GM19043 (cell line): ENCODE measurements at regions not wholly inside any gene's neighbourhood (a gene's known extent, or its start where the extent isn't known, plus 50 kb on each side); places are given as distances from the start of the nearest gene placed in this dataset.
"Not testable (repeated sequence)": the region's sequence is repeated elsewhere in the genome, so short reads cannot be mapped to it uniquely, and the experiment has no call there.

ENCODE experiments used
- ATAC-seq: cut with Tn5 transposase; IDR thresholded peaks from one replicate; pipeline ENCODE4 v1.9.1; 2021; ENCODE audit warnings: low read depth; ENCODE audit not compliant: unreplicated experiment

DNA sequence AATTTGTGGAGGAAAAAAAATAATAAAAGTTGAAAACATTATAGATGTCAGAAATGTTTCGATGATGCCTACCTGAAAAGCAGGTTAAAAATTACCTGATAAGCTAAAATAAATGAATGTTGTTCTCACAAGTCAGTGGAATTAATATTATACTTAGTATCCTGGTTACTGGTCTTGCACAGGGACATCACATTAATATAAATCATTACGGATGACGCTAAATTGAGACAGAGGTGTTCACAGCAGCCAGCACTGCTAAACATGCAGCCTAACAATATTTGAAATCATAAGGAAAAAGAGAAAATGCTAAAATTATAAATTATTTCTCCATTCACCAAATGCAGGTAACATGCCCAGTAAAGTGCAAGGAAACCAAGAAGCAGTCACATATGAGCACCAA lies 1130.0 kb downstream of the STPG2 start:
- ATAC-seq = no peak

DNA sequence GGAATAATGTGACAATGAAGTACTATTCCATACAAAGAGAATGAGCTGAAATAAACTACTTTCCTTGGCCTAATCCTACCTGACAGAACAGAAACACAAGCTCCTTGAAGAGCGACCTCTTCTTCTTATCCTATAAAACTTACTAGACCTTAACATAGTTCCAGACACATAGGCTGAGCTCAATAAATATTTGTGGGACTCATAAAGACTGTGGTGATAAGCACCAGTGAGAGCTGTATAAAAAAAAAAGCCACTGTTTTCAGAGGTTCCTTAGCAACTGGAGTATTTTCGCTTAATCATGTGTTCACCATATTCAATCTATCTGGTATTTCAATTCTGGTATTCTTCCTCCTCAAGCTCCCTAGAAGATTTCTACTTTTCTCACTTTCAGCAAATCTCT lies 1129.6 kb downstream of the STPG2 start:
- ATAC-seq = no peak

DNA sequence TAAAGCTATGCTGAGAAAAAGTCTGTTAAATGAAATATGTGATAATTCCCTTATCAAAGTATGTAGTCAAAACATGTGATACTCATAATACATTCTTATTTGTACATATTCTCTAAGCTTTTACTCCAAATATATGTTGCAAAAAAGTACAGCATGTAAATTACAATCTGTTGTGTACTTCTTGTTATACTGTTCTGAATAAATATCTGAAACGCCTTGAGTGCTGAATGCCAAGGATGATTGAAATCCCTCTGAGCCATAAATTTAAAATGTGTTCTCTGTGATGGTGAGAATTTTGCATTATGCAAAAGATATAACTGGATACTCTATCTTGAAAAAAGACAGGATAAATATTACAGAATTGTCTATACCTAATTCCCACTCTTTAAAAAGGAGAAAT lies 1128.0 kb downstream of the STPG2 start:
- no peak for ATAC-seq

DNA sequence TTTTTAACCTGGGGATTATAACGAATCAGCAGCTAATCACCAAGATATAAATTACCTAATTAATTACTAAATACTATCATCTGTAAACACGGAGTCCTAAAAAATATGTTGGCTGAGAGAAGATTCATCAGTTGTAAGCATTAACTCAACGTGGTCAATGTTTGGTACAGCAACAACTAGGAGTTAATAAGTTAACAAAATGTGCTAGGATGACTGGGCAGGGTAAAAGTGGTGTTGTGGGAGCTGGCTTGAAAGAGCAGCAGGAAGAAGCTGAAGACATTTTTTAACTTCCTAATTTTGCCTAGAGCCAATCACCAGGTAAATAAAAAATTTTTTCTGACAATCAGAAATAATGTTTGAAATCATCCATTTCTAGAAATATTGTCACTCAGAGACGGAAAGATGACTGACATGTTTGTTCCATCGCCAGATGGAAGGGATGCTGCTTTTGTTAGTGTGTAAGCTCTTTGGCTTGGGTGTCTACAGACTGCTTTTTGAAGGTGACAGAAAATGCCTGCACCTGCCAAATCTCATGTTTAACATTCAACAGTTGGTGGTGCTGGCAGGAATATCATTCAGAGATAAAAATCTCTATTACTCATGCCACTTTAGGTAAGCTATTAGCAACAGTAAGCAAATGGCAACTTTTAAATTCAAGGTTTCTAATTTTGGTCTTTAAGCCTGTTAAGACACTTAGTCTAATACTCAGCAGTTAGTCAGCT lies 1126.9 kb downstream of the STPG2 start:
- ATAC-seq = no peak

GRCh38 chr4:97027728-97028410 lies 1115.4 kb downstream of the STPG2 start:
- no peak for ATAC-seq

DNA sequence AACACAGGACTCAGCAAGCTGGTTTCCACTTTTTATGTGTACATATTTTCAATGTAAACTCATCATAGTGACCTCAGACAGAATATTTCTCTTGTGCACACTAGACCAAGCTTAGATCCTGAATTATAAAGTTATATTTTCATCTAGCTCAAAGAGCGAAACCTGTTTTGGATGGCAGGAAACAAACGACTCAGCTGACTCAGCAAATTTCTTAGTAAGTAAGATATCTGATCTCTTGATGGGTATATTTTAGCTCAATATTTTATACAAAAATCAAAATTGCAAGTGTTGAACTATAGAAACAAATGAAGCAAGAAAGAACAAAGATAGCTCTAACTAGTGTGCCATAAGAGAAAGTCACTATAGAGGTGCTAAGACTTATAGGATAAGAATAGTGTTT lies 1114.5 kb downstream of the STPG2 start:
- ATAC-seq = no peak

DNA sequence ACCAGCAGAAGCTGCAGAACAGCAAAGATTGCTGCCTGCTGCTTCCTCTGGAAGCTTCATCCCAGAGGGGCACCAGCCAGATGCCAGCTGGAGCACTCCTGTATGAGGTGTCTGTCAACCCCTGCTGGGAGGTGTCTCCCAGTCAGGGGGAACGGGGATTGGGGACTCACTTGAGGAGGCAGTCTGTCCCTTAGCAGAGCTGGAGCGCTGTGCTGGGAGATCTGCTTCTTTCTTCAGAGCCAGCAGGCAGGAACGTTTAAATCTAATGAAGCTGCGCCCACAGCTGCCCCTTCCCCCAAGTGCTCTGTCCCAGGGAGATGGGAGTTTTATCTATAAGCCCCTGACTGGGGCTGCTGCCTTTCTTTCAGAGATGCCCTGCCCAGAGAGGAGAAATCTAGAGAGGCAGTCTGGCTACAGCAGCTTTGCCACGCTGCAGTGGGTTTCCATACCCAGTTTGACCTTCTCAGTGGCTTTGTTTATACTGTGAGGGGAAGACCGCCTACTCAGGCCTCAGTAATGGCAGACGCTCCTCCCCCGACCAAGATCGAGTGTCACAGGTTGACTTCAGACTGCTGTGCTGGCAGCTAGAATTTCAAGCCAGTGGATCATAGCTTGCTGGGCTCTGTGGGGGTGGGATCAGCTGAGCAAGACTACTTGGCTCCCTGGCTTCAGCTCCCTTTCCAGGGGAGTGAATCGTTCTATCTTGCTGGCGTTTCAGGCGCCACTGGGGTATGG lies 1105.7 kb downstream of the STPG2 start:
- ATAC-seq = not testable (repeated sequence)

DNA sequence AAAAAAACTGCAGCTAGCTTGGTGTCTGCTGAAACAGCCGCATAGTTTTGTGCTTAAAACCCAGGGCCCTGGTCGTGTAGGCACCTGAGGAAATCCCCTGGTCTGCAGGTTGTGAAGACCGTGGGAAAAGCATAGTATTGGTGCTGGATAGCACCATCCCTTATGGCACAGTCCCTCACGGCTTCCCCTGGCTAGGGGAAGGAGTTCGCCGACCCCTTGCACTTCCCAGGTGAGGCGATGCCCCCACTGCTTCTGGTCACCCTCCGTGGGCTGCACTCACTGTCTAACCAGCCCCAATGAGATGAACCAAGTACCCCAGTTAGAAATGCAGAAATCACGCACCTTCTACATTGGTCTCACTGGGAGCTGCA lies 1105.1 kb downstream of the STPG2 start:
- ATAC-seq = no peak

- no peak for ATAC-seq
Observed at GRCh38 chr4:97072666-97073065, 1070.6 kb downstream of the STPG2 start.

GRCh38 chr4:97073194-97073593 lies 1070.1 kb downstream of the STPG2 start:
- no peak for ATAC-seq

DNA sequence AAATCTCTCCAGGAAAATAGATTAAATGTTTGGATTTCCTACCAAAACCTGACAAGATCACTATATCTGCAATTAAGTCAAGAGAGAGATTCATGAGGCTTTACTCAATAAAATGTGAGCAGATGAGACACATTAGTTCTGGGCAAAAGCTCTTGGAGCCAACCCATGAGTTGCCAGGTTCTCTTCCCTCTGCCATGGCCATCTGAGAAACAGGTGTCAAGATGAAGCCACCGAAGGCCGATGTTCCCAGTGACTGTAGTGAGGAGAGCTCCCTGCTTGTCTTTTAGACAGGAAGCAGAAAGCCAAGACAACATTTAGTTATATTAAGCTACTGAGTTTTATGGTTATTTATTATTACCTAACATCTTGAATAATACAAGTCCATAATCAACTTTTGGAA lies 1068.7 kb downstream of the STPG2 start:
- ATAC-seq = no peak

- ATAC-seq = no peak
Observed at GRCh38 chr4:97081951-97082350, 1061.3 kb downstream of the STPG2 start.

- not testable (repeated sequence) for ATAC-seq
Observed at GRCh38 chr4:97097036-97097435, 1046.2 kb downstream of the STPG2 start.

- ATAC-seq = not testable (repeated sequence)
Observed at GRCh38 chr4:97101171-97101570, 1042.1 kb downstream of the STPG2 start.

DNA sequence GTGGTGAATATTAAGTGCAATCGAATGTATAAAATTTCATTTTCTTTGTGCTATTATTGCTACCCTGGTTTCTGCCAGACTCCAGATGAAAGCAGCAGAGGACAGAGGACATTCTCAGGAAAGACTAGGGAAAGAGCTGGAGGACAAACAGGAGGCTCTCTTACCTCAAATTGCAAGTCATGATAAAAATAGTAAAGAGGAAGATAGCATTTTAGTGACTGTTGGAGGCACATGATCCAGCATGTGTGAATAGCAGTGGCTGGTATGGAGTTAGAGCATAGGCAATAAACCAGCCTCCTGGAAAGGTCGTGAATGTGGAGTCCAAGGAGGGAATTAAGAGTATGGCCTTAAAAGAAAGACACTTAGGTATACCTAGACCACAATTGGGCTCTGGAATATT lies 1040.0 kb downstream of the STPG2 start:
- ATAC-seq = no peak

DNA sequence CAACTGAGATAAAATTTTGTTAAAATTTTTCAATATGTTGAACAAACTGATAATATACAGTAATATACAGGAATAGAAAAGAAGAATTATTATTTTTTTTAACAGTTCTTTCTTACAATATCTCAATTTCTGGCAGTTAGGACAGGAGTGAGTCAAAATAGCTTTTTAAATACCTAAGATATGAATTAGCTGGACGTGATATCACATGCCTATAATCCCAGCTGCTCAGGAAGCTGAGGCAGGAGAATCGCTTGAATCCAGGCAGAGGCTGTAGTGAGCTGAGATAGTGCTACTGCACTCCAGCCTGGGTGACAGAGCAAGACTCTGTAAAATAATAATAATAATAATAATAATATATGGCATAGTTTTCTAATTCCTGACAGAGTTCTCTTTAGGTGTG lies 1039.3 kb downstream of the STPG2 start:
- no peak for ATAC-seq

DNA sequence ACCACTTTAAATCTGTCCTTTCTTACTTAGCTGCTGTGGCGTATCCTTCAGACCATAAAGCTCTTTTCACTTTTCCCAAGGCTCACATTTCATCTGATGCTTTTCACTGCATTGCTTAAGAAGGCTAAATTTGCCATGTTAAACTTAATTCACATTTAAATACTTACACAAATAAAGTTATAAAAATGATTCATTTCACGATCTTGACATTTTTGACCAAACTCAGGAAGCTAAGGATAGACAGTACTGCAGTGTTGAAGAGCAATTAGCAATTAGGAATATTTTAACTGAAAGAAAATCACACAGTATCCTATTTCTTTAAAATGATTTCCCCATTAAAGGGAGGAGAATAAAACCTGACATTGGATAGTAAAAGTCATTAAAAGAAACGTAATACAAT lies 1038.6 kb downstream of the STPG2 start:
- no peak for ATAC-seq

DNA sequence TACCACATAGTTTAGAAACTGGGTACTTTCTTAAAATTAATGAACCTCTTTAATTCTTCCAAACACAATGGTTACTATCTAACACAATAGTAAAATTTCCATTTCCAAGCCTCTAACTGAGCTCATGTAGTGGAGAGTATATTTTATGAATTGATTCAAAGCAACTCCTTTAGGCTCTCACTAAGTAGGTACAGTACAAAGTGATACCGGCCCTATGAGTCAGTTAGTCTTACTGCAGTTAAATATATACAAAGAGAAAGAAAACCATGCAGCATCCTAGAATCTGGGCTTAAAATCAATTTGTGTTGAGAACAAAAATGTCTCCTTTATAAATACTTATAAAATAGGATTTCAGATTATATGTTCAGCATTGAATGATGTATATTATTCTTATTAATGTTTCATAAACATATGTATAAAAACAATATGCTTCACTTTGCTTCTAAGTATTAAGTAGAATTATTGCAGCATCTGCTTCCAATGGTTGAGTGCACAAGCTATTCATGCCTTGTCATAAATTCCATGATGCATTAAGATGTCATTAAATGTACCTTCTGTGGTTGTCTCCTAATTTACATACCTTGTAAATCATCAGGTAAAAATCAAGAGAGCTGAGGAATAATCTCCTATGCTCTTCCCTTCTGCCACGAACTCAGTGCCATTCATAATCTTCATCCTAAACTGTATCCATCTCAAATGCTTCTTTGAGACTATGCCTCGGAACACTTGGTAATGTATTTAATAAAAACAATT lies 1037.8 kb downstream of the STPG2 start:
- no peak for ATAC-seq

DNA sequence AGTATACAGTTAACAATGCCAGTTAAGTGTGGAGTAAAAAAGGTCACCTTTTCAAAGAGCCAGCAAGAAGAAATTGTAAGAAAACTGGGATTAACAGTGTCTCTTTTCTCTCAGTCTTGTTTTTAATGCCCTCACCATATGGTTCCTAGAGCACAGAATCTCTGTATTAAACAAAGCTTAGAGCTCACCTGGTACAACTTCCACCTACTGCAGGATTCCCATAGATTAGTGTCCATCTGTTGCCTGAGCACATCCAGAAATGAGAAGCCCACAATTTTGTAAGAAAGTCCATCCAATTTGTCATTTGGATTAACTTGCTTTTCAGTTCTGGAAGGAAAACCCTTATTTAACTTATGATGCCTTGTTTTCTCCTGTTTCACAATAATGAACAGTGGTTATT lies 1037.1 kb downstream of the STPG2 start:
- ATAC-seq = no peak

- ATAC-seq = no peak
Observed at GRCh38 chr4:97110506-97110905, 1032.8 kb downstream of the STPG2 start.

GRCh38 chr4:97116511-97116910 lies 1026.8 kb downstream of the STPG2 start:
- ATAC-seq = no peak
